CD4-positive, CD25-positive, alpha-beta regulatory T cell (primary cell): ENCODE measurements at regions not wholly inside any gene's neighbourhood (a gene's known extent, or its start where the extent isn't known, plus 50 kb on each side); places are given as distances from the start of the nearest gene placed in this dataset.

Experiments used
- ATAC-seq, 2 donors: fragments of 150-1000 bp; cut with Tn5 transposase; one replicate each; pipeline ENCODE4 v1.10.0; 2021; ENCODE audit warnings: low read depth in 2 of 2, moderate number of reproducible peaks in 2 of 2, moderate library complexity in 1 of 2
- DNase-seq, 3 donors: peaks; one replicate each; pipeline versions ENCODE4 v3.0.0 to v3.0.0-alpha.2; 2012 to 2022; ENCODE audit warnings: mixed read lengths in 1 of 3
- H3K27ac ChIP-seq: one replicate; pipeline ENCODE4 v1.7.0; 2013; ENCODE audit warnings: mild to moderate bottlenecking, low read length; ENCODE audit not compliant: insufficient read depth, poor library complexity, severe bottlenecking
- H3K27me3 ChIP-seq: one replicate; pipeline ENCODE4 v1.7.0; 2013; ENCODE audit warnings: low read length; ENCODE audit not compliant: control insufficient read depth, insufficient read depth
- H3K36me3 ChIP-seq: one replicate; pipeline ENCODE4 v1.7.0; 2013; ENCODE audit warnings: mild to moderate bottlenecking, low read length, moderate library complexity; ENCODE audit not compliant: control insufficient read depth, insufficient read depth
- H3K4me1 ChIP-seq: 2 replicates; pipeline ENCODE4 v1.7.0; 2013; ENCODE audit warnings: mild to moderate bottlenecking, low read length; ENCODE audit not compliant: insufficient read depth, control insufficient read depth, poor library complexity, severe bottlenecking
- H3K4me3 ChIP-seq: one replicate; pipeline ENCODE4 v1.7.0; 2013; ENCODE audit warnings: low read depth, mild to moderate bottlenecking, low read length, moderate library complexity
- H3K9me3 ChIP-seq, 2 experiments: 1 replicate in 1 of 2; 2 replicates in 1 of 2; pipeline ENCODE4 v1.7.0; 2013; ENCODE audit warnings: low read length in 2 of 2, mild to moderate bottlenecking in 1 of 2, moderate library complexity in 1 of 2; ENCODE audit not compliant: control insufficient read depth in 2 of 2
- H3K27ac Mint-ChIP-seq, 3 donors: one replicate each; pipeline ENCODE4 v1.8.0; 2020 to 2022; ENCODE audit warnings: mild to moderate bottlenecking in 3 of 3, mixed read lengths in 3 of 3, moderate library complexity in 2 of 3
- H3K27me3 Mint-ChIP-seq: one replicate; pipeline ENCODE4 v1.8.0; 2022; ENCODE audit warnings: mild to moderate bottlenecking, mixed read lengths
- H3K36me3 Mint-ChIP-seq: one replicate; pipeline ENCODE4 v1.8.0; 2020; ENCODE audit warnings: mixed read lengths
- H3K4me1 Mint-ChIP-seq, 4 donors: one replicate each; pipeline ENCODE4 v1.8.0; 2020 to 2022; ENCODE audit warnings: mixed read lengths in 4 of 4, mild to moderate bottlenecking in 1 of 4
- H3K4me3 Mint-ChIP-seq, 4 donors: one replicate each; pipeline ENCODE4 v1.8.0; 2020 to 2022; ENCODE audit warnings: mild to moderate bottlenecking in 4 of 4, mixed read lengths in 4 of 4, moderate library complexity in 3 of 4
- H3K9me3 Mint-ChIP-seq, 7 donors: one replicate each; pipeline ENCODE4 v1.8.0; 2020 to 2022; ENCODE audit warnings: mixed read lengths in 7 of 7, mild to moderate bottlenecking in 3 of 7, moderate library complexity in 2 of 7

DNA sequence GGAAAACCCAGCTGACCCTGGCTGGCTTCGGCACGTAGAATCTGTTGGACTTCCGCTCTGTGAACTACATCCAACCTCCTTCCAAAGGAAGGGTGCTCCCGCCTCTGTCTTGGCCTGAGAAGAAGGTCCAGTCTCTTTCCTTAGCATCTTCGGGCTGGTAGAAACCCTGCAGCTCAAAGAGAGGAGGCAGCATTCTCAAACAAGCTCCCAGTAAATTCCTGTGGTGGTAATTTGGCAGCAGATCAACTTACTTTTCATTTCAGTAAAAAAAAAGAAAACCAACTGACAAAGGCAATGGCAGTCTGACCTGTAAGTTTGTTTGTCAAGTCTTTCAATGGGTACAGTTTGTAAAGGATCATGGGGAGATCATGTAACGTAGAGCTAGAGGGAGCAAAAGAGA is 176.7 kb downstream of the MED10 start:
- peaks cover 0 to 3% (median 0%) of the 10 kb centered on the region in 7 donors for H3K9me3 Mint-ChIP-seq
- ATAC-seq = no peak
- no peak for DNase-seq
- Histone ChIP-seq H3K4me3 (no peak overlapping the region), H3K4me1 (no peaks in the 10 kb centered on the region), H3K27ac (no peak overlapping the region), H3K9me3 (no peaks in the 10 kb centered on the region), H3K36me3 (no peaks in the 10 kb centered on the region), H3K27me3 (no peaks in the 10 kb centered on the region)
- H3K4me1 Mint-ChIP-seq = no peaks in the 10 kb centered on the region
- peaks cover under 1% of the 10 kb centered on the region for H3K27me3 Mint-ChIP-seq
- no peak overlapping the region for H3K27ac Mint-ChIP-seq
- H3K36me3 Mint-ChIP-seq = no peaks in the 10 kb centered on the region
- no peak overlapping the region for H3K4me3 Mint-ChIP-seq

DNA sequence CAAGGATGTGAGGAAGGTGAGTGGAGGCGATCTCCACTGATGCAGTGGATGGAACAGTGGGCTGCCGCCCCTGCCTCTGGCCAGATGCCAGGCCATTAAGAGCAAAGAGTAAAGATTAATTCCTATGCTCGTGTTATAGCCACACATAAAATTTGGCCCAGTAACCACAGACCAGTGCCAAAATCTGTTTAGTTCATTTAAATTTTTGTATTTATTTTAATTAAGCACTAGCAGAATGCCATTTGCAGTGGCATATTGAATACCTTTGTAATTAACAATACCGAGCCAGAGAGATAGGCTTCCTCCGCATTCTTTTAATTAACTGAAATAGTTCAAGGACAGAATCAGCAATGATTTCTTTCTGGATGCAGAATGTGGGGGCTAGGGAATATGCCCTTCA is 179.8 kb downstream of the MED10 start:
- no peak for DNase-seq
- H3K9me3 ChIP-seq = no peaks in the 10 kb centered on the region
- H3K36me3 ChIP-seq = no peaks in the 10 kb centered on the region
- no peaks in the 10 kb centered on the region for H3K4me1 Mint-ChIP-seq
- H3K9me3 Mint-ChIP-seq = peaks cover 0 to 3% (median 0%) of the 10 kb centered on the region in 7 donors
- no peaks in the 10 kb centered on the region for H3K27me3 ChIP-seq
- ATAC-seq = no peak
- no peaks in the 10 kb centered on the region for H3K4me1 ChIP-seq
- H3K27ac Mint-ChIP-seq = no peak overlapping the region
- no peak overlapping the region for H3K4me3 ChIP-seq
- no peaks in the 10 kb centered on the region for H3K27me3 Mint-ChIP-seq
- no peak overlapping the region for H3K4me3 Mint-ChIP-seq
- H3K36me3 Mint-ChIP-seq = no peaks in the 10 kb centered on the region
- H3K27ac ChIP-seq = no peak overlapping the region

DNA sequence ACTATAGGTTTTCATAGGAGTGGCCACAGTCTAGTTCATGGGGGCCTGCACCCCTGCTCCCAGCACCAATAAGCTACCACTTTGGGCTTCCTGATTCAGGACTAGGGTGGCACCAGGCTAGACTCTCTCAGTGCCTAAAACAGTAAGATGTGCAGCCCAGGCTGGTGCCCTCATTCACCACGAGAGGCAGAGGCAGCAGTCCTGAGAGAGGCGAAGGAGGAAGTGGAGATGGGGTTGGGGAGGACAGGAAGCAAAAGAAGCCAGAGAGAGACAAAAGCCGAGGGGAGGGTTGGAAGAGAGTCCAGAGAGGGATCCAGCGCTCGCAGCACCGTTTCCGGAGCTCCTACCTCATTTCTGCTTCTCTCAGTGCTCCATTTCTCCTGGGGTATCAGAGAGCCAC is 180.9 kb downstream of the MED10 start:
- Histone ChIP-seq H3K27ac (no peak overlapping the region), H3K9me3 (no peaks in the 10 kb centered on the region), H3K27me3 (no peaks in the 10 kb centered on the region), H3K4me3 (no peak overlapping the region), H3K36me3 (no peaks in the 10 kb centered on the region), H3K4me1 (no peaks in the 10 kb centered on the region)
- H3K27me3 Mint-ChIP-seq = no peaks in the 10 kb centered on the region
- H3K36me3 Mint-ChIP-seq = no peaks in the 10 kb centered on the region
- no peak for DNase-seq
- H3K27ac Mint-ChIP-seq = no peak overlapping the region
- no peaks in the 10 kb centered on the region for H3K4me1 Mint-ChIP-seq
- no peak overlapping the region for H3K4me3 Mint-ChIP-seq
- ATAC-seq = no peak
- peaks cover 0 to 3% (median 0%) of the 10 kb centered on the region in 7 donors for H3K9me3 Mint-ChIP-seq

DNA sequence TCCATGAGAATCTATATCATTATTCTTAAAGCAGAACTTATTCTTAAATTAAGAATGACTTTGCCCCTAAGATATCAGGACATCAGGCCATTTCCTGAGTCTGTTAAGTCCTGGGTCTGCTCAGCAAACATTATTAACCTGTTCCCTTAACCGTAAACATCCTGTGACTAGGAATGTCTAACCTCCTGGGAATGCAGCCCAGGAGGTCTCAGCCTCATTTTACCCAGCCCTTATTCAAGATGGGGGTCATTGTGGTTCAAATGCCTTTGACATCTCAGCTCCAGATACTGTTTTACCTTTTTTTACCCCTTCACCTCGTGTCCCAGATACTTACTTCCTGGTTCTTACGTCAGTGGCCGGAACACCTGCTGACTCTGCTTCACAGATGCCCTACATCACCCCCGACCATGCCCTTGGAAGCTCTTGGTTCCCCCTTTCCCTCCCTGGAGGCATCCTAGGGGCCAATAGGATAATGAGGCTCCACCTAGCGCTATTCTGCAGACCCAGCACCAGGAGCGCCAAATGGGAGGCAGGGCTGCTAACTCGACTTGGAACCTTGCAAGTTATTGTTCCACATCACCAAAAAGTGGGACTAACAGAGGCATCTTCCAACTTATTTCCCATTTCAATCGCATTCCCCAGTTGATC is 182.5 kb downstream of the MED10 start:
- Mint-ChIP-seq H3K9me3 (peaks cover 0 to 3% (median 0%) of the 10 kb centered on the region in 7 donors), H3K4me1 (no peaks in the 10 kb centered on the region), H3K36me3 (no peaks in the 10 kb centered on the region), H3K4me3 (no peak overlapping the region), H3K27ac (no peak overlapping the region), H3K27me3 (no peaks in the 10 kb centered on the region)
- Histone ChIP-seq H3K27ac (no peak overlapping the region), H3K27me3 (no peaks in the 10 kb centered on the region), H3K4me1 (no peaks in the 10 kb centered on the region), H3K9me3 (no peaks in the 10 kb centered on the region), H3K4me3 (no peak overlapping the region), H3K36me3 (no peaks in the 10 kb centered on the region)
- ATAC-seq (no peak), DNase-seq (no peak)

DNA sequence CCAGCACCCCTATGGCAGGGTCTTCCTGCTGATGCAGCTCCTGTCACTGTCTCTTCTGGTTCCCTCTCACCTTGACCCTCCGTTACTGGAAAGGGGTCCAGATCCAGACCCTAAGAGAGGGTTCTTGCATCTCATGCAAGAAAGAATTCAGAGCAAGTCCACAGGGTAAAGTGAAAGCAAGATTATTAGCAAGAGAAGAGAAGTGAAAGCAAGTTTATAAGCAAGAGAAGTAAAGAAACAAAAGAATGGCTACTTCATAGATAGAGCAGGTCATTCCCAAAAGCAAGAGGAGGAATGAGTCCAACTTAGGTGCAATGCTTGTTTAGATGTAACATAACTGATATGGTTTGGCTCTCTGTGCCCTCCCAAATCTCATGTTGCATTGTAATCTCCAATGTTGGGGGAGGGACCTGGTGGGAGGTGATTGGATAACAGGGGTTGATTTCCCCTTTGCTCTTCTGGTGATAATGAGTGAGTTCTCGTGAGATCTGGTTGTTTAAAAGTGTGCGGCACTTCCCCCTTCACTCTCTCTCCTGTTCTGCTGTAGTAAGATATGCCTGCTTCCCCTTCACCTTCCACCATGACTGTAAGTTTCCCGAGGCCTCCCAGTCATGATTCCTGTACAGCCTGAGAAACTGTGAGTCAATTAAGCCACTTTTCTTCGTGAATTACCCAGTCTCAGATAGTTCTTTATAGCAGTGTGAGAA is 183.3 kb downstream of the MED10 start:
- H3K27ac Mint-ChIP-seq = no peak overlapping the region
- no peak for DNase-seq
- no peak overlapping the region for H3K4me3 Mint-ChIP-seq
- Histone ChIP-seq H3K27me3 (no peaks in the 10 kb centered on the region), H3K36me3 (no peaks in the 10 kb centered on the region), H3K4me3 (no peak overlapping the region), H3K4me1 (no peaks in the 10 kb centered on the region), H3K9me3 (no peaks in the 10 kb centered on the region), H3K27ac (no peak overlapping the region)
- no peaks in the 10 kb centered on the region for H3K27me3 Mint-ChIP-seq
- no peak for ATAC-seq
- no peaks in the 10 kb centered on the region for H3K36me3 Mint-ChIP-seq
- peaks cover 0 to 3% (median 0%) of the 10 kb centered on the region in 7 donors for H3K9me3 Mint-ChIP-seq
- no peaks in the 10 kb centered on the region for H3K4me1 Mint-ChIP-seq

DNA sequence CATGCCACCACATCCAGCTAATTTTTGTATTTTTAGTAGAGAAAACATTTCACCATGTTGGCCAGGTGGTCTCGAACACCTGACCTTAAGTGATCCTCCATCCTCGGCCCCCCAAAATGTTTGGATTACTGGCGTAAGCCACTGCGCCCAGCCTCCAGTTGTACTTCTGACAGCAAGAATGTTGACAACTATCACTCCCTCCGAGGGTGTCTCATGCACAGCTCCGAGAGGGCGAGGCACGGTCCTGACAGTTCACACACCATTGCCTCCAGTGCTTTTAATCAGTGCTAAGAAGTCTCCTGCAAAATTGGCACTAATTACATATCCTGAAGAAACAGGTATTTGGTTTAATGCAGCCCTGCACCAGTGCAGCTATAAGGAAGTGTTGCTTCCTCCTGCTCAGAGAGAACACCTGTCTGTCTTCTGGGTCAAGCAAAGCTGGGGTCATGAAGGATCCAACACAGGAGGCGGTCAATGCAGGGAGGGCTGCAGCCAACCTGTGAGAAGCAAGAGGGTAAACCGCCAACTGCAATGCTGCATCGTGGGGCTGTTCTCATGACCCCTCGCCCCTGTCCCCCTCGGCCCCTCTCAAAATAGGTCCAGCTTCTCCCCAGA is 184.0 kb downstream of the MED10 start:
- no peaks in the 10 kb centered on the region for H3K36me3 ChIP-seq
- no peak overlapping the region for H3K27ac Mint-ChIP-seq
- no peak overlapping the region for H3K27ac ChIP-seq
- ATAC-seq (no peak), DNase-seq (no peak)
- H3K4me1 Mint-ChIP-seq = no peaks in the 10 kb centered on the region
- H3K27me3 ChIP-seq = no peaks in the 10 kb centered on the region
- H3K9me3 Mint-ChIP-seq = peaks cover 0 to 3% (median 0%) of the 10 kb centered on the region in 7 donors
- H3K9me3 ChIP-seq = no peaks in the 10 kb centered on the region
- H3K4me3 ChIP-seq = no peak overlapping the region
- no peaks in the 10 kb centered on the region for H3K36me3 Mint-ChIP-seq
- H3K4me3 Mint-ChIP-seq = no peak overlapping the region
- no peaks in the 10 kb centered on the region for H3K27me3 Mint-ChIP-seq
- H3K4me1 ChIP-seq = no peaks in the 10 kb centered on the region

DNA sequence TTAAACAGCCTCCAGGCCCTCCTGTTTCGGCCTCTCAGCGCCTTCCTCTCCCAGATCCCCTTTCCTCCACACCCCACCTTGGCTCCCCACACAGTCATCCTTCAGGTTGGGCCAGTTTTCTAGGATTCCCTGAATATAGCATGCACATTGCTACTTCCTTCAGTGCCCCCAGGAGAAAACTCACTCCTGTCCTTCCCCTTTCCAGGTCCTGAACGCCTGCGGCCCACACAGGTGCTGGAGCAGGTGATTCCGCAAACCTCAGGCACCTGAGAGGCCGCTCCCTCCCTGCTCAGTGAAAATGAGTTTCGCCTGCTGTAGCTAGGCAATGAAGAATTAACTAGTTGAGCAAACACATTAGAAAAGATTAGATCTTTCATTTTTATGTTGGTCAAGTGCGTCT is 185.0 kb downstream of the MED10 start:
- Mint-ChIP-seq H3K9me3 (peaks cover 0 to 3% (median 0%) of the 10 kb centered on the region in 7 donors), H3K27ac (no peak overlapping the region)

More for the DNA sequence above, 185.0 kb downstream of the MED10 start:
- H3K27ac ChIP-seq = no peak overlapping the region
- no peaks in the 10 kb centered on the region for H3K36me3 Mint-ChIP-seq
- H3K4me3 Mint-ChIP-seq = no peak overlapping the region
- no peaks in the 10 kb centered on the region for H3K4me1 Mint-ChIP-seq
- H3K27me3 ChIP-seq = no peaks in the 10 kb centered on the region
- no peaks in the 10 kb centered on the region for H3K36me3 ChIP-seq
- no peaks in the 10 kb centered on the region for H3K9me3 ChIP-seq
- no peak overlapping the region for H3K4me3 ChIP-seq
- H3K27me3 Mint-ChIP-seq = no peaks in the 10 kb centered on the region
- no peak for DNase-seq
- ATAC-seq = no peak
- no peaks in the 10 kb centered on the region for H3K4me1 ChIP-seq
